ENCODE measurements at regions not wholly inside any gene's neighbourhood (a gene's known extent, or its start where the extent isn't known, plus 50 kb on each side); places are given as distances from the start of the nearest gene placed in this dataset.

- TF ChIP-seq CTCF (conservative IDR thresholded peaks at IDR 0.05; ENCODE audit: low read length), result no peak
- no peak for TF ChIP-seq EZH2phosphoT487 (IDR thresholded peaks at IDR 0.05; ENCODE audit: borderline replicate concordance, low read depth, low read length)
These were observed 73.4 kb upstream of the NDUFV2 start for GRCh38 chr18:9029131-9029530.

Data from OCI-LY7 (cell line).